T-helper 1 cell (primary cell): ENCODE measurements at regions not wholly inside any gene's neighbourhood (a gene's known extent, or its start where the extent isn't known, plus 50 kb on each side); places are given as distances from the start of the nearest gene placed in this dataset.
"Not testable (repeated sequence)": the region's sequence is repeated elsewhere in the genome, so short reads cannot be mapped to it uniquely, and the experiment has no call there.

Experiments used
- DNase-seq, 5 donors: peaks; one replicate each; pipeline ENCODE4 v3.0.0-alpha.2; 2012 to 2020

GRCh38 chr1:119191325-119191724, 50.9 kb upstream of the WARS2 start:
- no peak for DNase-seq

GRCh38 chr1:119204197-119204960, 63.9 kb upstream of the WARS2 start:
- DNase-seq, result no peak

DNA sequence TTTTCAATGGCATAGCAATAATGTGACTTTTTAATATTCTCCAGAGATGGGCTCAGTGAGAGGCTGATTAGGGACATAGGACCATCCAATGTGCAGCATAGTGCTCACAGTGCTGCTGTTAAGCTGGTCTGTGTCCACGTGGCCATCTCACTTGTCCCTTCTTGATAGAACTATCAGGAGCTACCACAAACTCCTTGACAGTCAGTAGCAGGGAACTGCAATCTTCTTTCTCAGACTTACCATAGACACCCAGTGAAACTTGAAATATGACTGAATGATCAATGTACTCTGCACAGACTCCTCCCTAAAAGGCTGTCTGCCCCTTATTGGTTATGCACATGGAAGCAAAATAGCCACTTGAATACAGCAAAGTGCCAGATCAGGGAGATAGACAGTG, 64.5 kb upstream of the WARS2 start:
- DNase-seq, result no peak

- DNase-seq, result no peak
Measured at GRCh38 chr1:119209061-119209460, 68.6 kb upstream of the WARS2 start.

GRCh38 chr1:119209596-119210295, 69.3 kb upstream of the WARS2 start:
- DNase-seq, result no peak

DNA sequence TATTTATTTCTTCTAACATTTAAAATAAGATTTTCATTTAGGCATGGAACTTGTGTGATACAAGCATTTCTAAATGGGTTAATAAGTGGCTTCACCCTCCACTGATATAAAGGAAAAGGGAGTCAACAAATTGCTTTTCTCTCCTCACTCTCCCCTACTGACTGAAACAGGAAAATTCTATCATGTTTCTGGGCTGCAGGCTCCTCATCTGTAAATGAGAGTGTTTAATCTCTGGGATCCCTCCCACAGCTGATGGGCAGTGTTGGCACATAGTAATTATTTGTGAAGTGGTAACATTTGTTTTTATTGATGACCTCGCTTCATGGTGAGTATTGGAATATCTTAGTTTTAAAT, 69.8 kb upstream of the WARS2 start:
- no peak for DNase-seq

DNA sequence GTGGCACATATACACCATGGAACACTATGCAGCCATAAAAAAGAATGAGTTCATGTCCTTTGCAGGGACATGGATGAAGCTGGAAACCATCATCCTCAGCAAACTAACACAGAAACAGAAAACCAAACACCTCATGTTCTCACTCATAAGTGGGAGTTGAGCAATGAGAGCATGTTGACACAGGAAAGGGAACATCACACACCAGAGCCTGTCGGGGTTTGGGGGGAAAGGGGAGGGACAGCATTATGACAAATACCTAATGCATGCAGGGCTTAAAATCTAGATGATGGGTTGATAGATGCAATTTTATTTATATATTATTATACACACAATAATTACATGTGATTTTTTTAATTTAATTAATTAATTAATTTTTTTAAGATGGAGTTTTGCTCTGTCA, 72.8 kb upstream of the WARS2 start:
- not testable (repeated sequence) for DNase-seq

DNA sequence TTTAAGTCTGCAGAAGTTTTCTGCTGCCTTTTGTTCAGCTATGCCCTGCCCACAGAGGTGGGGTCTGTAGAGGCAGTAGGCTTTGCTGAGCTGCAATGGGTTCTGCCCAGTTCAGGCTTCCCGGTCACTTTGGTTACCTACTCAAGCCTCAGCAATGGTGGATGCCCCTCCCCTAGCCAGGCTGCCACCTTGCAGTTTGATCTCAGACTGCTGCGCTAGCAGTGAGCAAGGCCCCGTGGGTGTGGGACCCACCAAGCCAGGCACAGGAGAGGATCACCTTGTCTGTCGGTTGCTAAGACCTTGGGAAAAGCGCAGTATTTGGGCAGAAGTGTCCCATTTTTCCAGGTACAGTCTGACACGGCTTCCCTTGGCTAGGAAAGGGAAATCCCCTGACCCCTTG, 74.5 kb upstream of the WARS2 start:
- DNase-seq, result not testable (repeated sequence)

- DNase-seq, result no peak
Measured at GRCh38 chr1:119217309-119217828, 76.9 kb upstream of the WARS2 start.

- no peak for DNase-seq
Measured at GRCh38 chr1:119219711-119220110, 79.3 kb upstream of the WARS2 start.

DNA sequence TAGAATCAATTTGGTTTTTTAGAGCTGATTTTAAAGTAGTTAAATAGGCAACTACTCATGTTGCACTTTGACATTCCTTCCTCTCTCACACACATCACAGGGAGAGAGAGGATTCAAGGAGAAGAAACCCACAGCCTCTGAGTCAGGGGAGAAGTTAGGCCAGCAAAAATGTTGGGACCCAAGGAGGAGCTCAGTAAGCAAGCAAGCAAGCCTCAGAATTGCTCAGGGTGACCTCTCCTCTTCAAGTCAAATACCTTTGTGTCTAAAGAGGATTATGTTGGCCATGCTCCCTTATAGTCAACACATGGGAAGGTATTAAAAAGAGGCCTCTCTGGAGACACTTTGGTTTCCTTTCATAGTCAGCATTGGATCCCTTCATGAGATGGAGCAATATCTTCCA, 80.5 kb upstream of the WARS2 start:
- no peak for DNase-seq

DNA sequence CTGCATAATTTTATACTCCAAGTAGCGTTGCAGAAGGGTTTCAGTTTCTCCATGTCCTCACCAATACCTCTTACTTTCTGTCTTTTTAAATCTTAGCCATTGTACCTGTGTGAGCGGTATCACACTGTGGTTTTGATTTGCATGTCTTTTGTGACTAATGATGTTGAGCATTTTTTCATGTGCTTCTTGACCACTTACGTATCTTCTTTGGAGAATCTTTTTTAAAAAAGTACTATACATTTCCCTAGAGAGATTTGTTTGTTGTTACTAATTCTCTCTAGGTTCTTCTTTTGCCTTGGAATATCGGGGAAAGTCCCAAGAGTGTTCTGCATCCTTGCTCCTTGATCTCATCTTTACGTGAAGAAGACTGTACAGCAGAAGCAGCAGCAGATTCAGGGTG, 81.8 kb upstream of the WARS2 start:
- DNase-seq, result no peak

GRCh38 chr1:119225265-119225664, 84.8 kb upstream of the WARS2 start:
- DNase-seq, result no peak

DNA sequence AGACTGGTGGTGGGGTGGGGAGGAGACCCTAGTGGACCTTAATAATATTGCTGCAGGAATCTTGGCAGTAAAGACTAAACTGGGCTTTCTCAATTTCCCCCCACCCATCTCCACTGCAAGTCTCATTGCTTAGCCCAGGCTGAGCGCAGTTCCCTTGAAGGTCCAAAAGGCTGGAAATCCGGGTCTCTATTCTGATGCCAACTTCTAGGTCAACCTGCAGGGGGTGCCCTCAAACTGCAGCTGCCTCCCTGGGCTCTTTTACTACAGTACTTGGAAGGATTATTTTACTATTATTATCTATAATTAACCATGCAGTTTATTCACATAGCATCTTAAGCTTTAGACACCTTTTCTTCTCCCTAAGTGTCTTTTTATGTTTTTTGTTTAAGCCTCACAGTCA, 85.4 kb upstream of the WARS2 start:
- DNase-seq, result no peak

DNA sequence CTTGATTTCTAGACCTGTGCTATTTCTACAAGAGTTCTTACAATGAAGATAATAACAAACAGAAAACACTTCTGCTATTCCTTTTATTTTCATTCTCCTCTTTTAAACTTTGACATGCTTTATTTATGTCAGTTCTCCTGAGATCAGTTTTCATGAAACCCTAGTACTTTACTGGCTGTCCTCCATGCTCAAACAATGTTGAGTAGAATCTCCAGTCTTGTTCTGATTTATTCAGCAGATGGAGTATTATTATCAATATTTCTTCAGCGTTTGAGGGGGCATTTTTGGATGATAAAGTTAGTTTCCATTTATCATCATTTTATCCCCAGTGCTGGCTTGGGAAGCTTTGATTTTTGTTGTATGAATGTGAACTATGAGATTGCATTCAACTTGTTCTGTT, 85.9 kb upstream of the WARS2 start:
- DNase-seq, result no peak

DNA sequence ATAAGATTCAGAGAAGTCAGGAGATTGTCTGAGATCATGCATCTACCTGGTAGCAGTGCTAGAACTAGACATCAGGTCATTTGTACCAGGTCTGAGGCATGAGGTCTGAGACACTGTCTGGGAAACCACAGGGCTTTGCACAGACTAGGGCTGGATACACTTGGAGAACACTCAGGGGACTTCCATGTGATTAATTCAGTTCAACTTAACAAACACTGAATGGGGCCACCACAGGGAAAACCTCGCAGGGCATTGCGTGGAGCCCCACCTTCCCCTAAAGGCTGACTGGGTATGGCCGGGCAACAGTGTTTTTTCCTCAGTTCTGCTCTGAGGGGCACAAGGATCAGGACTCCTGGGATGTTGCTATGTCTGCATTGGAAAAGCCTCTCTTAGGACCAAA, 86.5 kb upstream of the WARS2 start:
- no peak for DNase-seq

- no peak for DNase-seq
Measured at GRCh38 chr1:119227456-119227855, 87.0 kb upstream of the WARS2 start.

GRCh38 chr1:119228335-119229080, 88.1 kb upstream of the WARS2 start:
- DNase-seq, result no peak

DNA sequence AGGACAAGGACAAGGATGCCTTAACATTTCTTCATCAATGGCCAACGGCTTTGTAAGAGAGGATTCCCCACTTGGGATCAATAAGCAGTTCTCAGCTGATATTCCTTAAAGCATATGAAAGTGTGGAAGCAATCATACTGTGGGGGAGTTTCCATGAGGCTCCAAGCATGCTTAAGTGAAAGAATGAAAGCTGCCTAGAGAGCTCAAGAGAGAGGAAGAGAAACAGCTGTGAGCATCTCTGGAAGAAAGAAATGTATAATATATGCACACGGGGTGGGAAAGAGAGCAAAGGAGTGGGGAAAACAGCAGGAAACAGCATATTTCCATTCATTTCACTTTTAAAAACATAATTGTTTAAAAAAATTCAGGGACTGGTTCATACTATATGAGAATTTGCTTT, 94.7 kb upstream of the WARS2 start:
- no peak for DNase-seq

DNA sequence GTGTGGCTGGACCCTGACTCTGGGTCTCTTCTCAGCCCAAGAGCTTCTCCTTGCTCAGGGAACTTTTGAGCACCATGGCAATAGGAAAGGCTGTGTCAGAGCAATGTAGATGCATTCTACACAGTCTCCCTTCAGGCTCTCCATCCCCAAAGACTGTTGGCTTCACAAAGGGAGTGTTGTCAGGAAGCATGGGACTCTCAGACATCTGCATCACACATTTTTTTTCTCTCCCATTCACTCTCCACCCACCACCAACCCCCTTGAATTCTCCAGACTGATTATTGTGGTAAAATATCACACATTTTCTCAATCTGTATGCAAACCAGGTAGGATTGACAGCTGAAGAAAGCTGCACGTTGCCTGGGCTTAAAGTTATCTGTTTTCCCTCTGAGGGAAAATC, 105.4 kb upstream of the WARS2 start:
- no peak for DNase-seq

DNA sequence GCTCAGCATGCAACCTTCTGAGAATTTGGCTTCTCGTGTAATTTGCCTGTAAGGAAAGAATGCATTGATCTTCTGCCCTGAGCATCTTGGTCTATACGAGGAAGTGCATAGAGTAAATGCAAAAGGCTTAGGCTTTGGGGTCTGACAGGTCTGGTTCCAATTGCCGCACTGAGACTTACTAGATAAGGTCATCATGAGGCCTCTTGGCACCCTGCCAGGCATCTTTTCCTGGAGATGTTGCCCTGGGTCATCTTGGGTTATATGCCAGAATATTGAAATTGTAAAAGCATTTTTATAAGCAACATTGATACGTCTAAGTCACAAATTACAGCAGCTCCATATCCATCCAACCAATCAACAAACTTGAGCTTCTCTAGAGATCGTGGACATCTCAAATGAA, 108.8 kb upstream of the WARS2 start:
- no peak for DNase-seq

DNA sequence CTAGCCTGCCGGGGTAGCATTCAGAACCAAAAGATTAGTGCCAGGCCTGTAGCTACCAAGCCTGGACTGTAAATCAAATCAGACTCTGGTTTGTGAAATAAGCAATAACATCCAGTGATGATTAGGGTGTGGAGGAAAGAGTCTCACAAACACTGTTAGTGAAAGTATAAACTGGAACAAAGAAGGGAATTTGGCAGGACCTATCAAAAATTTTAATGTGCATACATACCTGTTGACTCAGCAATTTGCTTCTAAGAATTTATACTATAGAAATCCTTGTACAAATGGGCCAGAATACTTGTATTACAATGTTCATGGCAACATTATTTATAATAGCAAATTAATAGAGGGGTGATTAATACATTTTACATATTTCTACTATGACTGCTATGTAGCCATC, 109.8 kb upstream of the WARS2 start:
- no peak for DNase-seq

GRCh38 chr1:119251751-119252150, 111.3 kb upstream of the WARS2 start:
- no peak for DNase-seq

DNA sequence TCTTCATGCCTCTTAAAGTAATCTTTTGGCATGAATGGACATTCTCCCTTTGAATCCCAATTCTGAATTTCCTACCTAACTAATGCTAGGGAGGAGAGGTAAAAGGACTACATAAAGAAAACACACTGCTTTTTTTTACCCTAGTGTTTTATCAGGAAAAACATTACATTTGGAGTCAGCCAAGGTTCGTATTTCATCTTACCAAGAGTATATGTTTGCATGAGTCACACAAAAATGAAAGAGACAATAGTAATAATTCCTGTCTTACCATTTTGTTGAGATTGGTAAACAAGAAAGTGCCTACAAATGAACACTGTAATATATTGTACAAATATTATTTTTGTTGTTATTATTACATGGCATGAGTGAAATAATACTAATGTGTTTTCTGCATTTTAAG, 112.9 kb upstream of the WARS2 start:
- DNase-seq, result no peak
